K562 (cell line): ENCODE measurements at regions not wholly inside any gene's neighbourhood (a gene's known extent, or its start where the extent isn't known, plus 50 kb on each side); places are given as distances from the start of the nearest gene placed in this dataset.
"Not testable (repeated sequence)": the region's sequence is repeated elsewhere in the genome, so short reads cannot be mapped to it uniquely, and the experiment has no call there.

Source experiments
- CBX3 ChIP-seq, 2 experiments: IDR thresholded peaks; 1 replicate in 1 of 2; 2 replicates in 1 of 2; pipeline ENCODE4 v1.6.1; 2012; ENCODE audit warnings: inconsistent platforms in 2 of 2, low read length in 2 of 2, borderline replicate concordance in 1 of 2, control low read depth in 1 of 2
- MTA1 ChIP-seq: fragments of 450-650 bp; IDR thresholded peaks from 2 replicates; pipeline ENCODE4 v1.6.1; 2017; ENCODE audit warnings: borderline replicate concordance
- NFE2L1 ChIP-seq: fragments of 450-650 bp; IDR thresholded peaks from 2 replicates; pipeline ENCODE4 v1.6.1; 2016; ENCODE audit warnings: missing genetic modification characterization, low read depth, mild to moderate bottlenecking, missing compliant biosample characterization, moderate library complexity, borderline replicate concordance
- POLR2A ChIP-seq: fragments of 450-650 bp; conservative IDR thresholded peaks from 2 replicates; pipeline ENCODE4 v1.6.1; 2016
- RFX5 ChIP-seq: IDR thresholded peaks from 2 replicates; pipeline ENCODE4 v1.6.1; 2011; ENCODE audit warnings: low read depth, mild to moderate bottlenecking, improper control_type of control experiment, low read length
- ZNF253 ChIP-seq: fragments of 250-450 bp; sonication (Bioruptor Pico); conservative IDR thresholded peaks from 2 replicates; pipeline ENCODE4 v1.6.1; 2021; ENCODE audit warnings: mild to moderate bottlenecking
- ZZZ3 ChIP-seq: fragments of 450-650 bp; IDR thresholded peaks from 2 replicates; pipeline ENCODE4 v1.6.1; 2016; ENCODE audit warnings: antibody characterized with exemption, mild to moderate bottlenecking, moderate library complexity
- TF ChIP-seq, protein P1 (sequence below), 2 experiments: fragments of 450-650 bp in 1 of 2; sonication (generic) in 1 of 2; formaldehyde crosslinking; conservative IDR thresholded peaks; 2 replicates each; pipeline versions ENCODE4 v1.4.0 to v1.8.1; 2020 to 2022; ENCODE audit warnings: mild to moderate bottlenecking in 1 of 2, missing genetic modification reagents in 1 of 2
- TF ChIP-seq, protein P2 (sequence below): fragments of 200-800 bp; sonication (Bioruptor generic); IDR thresholded peaks from 2 replicates; pipeline ENCODE4 v1.6.1; 2017; ENCODE audit warnings: missing genetic modification characterization, missing compliant biosample characterization
- TF ChIP-seq, protein P3 (sequence below), 2 experiments: fragments of 450-650 bp in 1 of 2; sonication (generic) in 1 of 2; formaldehyde crosslinking in 1 of 2; IDR thresholded peaks; 2 replicates each; pipeline versions ENCODE4 v1.7.1 to v1.9.0; 2016 to 2022; ENCODE audit warnings: inconsistent platforms in 1 of 2, mild to moderate bottlenecking in 1 of 2, missing genetic modification reagents in 1 of 2
- TF ChIP-seq, protein P4 (sequence below), 3 experiments: IDR thresholded peaks in 2 of 3; conservative IDR thresholded peaks in 1 of 3; 2 replicates each; pipeline ENCODE4 v1.5.1; 2011 to 2012; ENCODE audit warnings: low read length in 3 of 3, mild to moderate bottlenecking in 3 of 3, control low read depth in 2 of 3, improper control_type of control experiment in 1 of 3, inconsistent platforms in 1 of 3, low read depth in 1 of 3, mixed read lengths in 1 of 3, moderate library complexity in 1 of 3; ENCODE audit not compliant: insufficient read depth in 2 of 3
- TF ChIP-seq, protein P5 (sequence below): IDR thresholded peaks from 2 replicates; pipeline ENCODE4 v1.6.1; 2011; ENCODE audit warnings: borderline replicate concordance, low read depth, mild to moderate bottlenecking, moderate library complexity, low read length; ENCODE audit not compliant: insufficient read depth, poor library complexity, severe bottlenecking
- TF ChIP-seq, protein P6 (sequence below): sonication (generic); formaldehyde crosslinking; IDR thresholded peaks from 2 replicates; pipeline ENCODE4 v1.9.0; 2022; ENCODE audit warnings: mild to moderate bottlenecking, missing genetic modification reagents

DNA sequence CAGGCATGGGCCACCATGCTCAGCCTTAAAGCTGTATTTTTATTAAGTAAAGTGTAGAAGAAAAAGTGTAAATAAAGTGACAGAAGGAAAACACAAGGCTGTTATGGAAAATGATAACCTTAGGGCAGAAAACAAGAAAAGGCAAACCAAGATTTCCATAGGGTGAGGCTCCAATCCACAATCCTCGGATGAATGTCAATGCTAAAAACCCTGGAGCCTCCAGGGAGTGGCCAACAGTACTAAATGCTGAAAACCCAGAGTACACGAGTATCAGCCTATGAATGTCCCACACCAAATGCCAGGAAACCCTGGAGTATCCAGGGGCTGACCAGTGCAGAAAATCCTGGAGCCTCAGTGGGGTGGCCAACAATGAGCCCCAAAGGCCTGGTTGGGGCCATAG, 292.6 kb downstream of the RPIA start:
- not testable (repeated sequence) for TF ChIP-seq POLR2A; NFE2L1 (tag); ZNF253; RFX5; MTA1; CBX3 (IDR thresholded peaks at IDR 0.05; ENCODE audit: borderline replicate concordance in 1 of 2, low read length in 2 of 2); ZZZ3
- TF ChIP-seq, protein P1, sequence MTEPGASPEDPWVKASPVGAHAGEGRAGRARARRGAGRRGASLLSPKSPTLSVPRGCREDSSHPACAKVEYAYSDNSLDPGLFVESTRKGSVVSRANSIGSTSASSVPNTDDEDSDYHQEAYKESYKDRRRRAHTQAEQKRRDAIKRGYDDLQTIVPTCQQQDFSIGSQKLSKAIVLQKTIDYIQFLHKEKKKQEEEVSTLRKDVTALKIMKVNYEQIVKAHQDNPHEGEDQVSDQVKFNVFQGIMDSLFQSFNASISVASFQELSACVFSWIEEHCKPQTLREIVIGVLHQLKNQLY (CRISPR knock-in tag; conservative IDR thresholded peaks at IDR 0.05), result not testable (repeated sequence)
- TF ChIP-seq, protein P2, sequence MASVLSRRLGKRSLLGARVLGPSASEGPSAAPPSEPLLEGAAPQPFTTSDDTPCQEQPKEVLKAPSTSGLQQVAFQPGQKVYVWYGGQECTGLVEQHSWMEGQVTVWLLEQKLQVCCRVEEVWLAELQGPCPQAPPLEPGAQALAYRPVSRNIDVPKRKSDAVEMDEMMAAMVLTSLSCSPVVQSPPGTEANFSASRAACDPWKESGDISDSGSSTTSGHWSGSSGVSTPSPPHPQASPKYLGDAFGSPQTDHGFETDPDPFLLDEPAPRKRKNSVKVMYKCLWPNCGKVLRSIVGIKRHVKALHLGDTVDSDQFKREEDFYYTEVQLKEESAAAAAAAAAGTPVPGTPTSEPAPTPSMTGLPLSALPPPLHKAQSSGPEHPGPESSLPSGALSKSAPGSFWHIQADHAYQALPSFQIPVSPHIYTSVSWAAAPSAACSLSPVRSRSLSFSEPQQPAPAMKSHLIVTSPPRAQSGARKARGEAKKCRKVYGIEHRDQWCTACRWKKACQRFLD (CRISPR knock-in tag), result not testable (repeated sequence)
- TF ChIP-seq, protein P3, sequence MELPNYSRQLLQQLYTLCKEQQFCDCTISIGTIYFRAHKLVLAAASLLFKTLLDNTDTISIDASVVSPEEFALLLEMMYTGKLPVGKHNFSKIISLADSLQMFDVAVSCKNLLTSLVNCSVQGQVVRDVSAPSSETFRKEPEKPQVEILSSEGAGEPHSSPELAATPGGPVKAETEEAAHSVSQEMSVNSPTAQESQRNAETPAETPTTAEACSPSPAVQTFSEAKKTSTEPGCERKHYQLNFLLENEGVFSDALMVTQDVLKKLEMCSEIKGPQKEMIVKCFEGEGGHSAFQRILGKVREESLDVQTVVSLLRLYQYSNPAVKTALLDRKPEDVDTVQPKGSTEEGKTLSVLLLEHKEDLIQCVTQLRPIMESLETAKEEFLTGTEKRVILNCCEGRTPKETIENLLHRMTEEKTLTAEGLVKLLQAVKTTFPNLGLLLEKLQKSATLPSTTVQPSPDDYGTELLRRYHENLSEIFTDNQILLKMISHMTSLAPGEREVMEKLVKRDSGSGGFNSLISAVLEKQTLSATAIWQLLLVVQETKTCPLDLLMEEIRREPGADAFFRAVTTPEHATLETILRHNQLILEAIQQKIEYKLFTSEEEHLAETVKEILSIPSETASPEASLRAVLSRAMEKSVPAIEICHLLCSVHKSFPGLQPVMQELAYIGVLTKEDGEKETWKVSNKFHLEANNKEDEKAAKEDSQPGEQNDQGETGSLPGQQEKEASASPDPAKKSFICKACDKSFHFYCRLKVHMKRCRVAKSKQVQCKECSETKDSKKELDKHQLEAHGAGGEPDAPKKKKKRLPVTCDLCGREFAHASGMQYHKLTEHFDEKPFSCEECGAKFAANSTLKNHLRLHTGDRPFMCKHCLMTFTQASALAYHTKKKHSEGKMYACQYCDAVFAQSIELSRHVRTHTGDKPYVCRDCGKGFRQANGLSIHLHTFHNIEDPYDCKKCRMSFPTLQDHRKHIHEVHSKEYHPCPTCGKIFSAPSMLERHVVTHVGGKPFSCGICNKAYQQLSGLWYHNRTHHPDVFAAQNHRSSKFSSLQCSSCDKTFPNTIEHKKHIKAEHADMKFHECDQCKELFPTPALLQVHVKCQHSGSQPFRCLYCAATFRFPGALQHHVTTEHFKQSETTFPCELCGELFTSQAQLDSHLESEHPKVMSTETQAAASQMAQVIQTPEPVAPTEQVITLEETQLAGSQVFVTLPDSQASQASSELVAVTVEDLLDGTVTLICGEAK (IDR thresholded peaks at IDR 0.05), result not testable (repeated sequence)
- TF ChIP-seq, protein P3 (CRISPR knock-in tag; IDR thresholded peaks at IDR 0.05), result not testable (repeated sequence)
- TF ChIP-seq, protein P4, sequence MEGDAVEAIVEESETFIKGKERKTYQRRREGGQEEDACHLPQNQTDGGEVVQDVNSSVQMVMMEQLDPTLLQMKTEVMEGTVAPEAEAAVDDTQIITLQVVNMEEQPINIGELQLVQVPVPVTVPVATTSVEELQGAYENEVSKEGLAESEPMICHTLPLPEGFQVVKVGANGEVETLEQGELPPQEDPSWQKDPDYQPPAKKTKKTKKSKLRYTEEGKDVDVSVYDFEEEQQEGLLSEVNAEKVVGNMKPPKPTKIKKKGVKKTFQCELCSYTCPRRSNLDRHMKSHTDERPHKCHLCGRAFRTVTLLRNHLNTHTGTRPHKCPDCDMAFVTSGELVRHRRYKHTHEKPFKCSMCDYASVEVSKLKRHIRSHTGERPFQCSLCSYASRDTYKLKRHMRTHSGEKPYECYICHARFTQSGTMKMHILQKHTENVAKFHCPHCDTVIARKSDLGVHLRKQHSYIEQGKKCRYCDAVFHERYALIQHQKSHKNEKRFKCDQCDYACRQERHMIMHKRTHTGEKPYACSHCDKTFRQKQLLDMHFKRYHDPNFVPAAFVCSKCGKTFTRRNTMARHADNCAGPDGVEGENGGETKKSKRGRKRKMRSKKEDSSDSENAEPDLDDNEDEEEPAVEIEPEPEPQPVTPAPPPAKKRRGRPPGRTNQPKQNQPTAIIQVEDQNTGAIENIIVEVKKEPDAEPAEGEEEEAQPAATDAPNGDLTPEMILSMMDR (IDR thresholded peaks at IDR 0.05 in 2 of 3, conservative IDR thresholded peaks at IDR 0.05 in 1 of 3; ENCODE audit: insufficient read depth in 2 of 3, low read depth in 1 of 3, low read length in 3 of 3), result not testable (repeated sequence)
- TF ChIP-seq, protein P5, sequence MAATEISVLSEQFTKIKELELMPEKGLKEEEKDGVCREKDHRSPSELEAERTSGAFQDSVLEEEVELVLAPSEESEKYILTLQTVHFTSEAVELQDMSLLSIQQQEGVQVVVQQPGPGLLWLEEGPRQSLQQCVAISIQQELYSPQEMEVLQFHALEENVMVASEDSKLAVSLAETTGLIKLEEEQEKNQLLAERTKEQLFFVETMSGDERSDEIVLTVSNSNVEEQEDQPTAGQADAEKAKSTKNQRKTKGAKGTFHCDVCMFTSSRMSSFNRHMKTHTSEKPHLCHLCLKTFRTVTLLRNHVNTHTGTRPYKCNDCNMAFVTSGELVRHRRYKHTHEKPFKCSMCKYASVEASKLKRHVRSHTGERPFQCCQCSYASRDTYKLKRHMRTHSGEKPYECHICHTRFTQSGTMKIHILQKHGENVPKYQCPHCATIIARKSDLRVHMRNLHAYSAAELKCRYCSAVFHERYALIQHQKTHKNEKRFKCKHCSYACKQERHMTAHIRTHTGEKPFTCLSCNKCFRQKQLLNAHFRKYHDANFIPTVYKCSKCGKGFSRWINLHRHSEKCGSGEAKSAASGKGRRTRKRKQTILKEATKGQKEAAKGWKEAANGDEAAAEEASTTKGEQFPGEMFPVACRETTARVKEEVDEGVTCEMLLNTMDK, result not testable (repeated sequence)
- TF ChIP-seq, protein P6, sequence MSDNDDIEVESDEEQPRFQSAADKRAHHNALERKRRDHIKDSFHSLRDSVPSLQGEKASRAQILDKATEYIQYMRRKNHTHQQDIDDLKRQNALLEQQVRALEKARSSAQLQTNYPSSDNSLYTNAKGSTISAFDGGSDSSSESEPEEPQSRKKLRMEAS (CRISPR knock-in tag), result not testable (repeated sequence)
